GM18858 (cell line): ENCODE measurements at regions not wholly inside any gene's neighbourhood (a gene's known extent, or its start where the extent isn't known, plus 50 kb on each side); places are given as distances from the start of the nearest gene placed in this dataset.

ENCODE experiments used
- ATAC-seq: cut with Tn5 transposase; IDR thresholded peaks from one replicate; pipeline ENCODE4 v1.9.1; 2021; ENCODE audit not compliant: unreplicated experiment

DNA sequence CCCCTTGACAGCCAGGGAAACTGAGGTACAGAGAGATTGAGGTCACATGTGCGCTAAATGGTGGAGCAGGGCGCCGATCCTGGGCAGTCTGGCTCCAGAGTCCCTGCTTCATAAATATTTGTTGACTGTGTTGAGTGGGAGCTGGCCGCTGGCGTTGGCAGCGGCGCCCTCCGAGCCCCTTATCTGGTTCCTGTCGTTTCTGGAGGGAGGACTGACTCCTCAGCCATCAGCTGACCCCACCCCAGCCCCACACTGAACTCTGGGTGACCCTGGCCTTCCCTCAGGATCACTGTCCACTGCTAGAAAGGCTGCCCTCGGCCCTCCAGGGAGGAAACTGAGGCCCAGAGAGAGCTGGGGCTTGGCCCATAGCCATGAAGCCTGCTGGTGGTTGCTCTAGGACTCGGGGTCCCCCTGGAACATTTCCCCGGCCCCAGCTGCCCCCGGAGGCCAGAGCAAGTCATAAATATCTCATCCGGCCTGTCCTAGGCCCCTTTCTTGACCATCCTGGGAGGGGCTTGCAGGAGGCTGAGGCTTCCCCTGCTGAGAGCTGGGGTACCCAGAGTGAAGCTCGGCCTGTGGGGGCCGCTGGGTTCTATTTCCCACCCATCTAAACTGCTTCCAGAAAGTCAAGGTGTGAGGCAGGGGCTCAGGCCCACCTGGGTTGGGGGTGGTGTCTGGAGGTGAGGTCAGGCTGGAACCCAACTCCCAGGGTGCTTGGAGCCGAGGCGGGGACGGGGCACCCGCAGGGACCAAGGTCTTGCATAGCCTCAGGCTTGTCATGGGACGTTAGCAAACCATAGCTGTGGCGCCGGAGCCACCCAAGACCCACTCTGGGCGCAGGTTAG, 51.7 kb upstream of the GSE1 start:
- no peak for ATAC-seq

- ATAC-seq = no peak
Measured at GRCh38 chr16:85562093-85562786, 50.9 kb upstream of the GSE1 start.

GRCh38 chr16:85563034-85563433, 50.1 kb upstream of the GSE1 start:
- ATAC-seq = no peak
